ENCODE measurements at regions not wholly inside any gene's neighbourhood (a gene's known extent, or its start where the extent isn't known, plus 50 kb on each side); places are given as distances from the start of the nearest gene placed in this dataset.

GRCh38 chr1:90544356-90544755 lies 172.7 kb downstream of the BARHL2 start:
- H3K14ac ChIP-seq (ENCODE audit: insufficient read depth, low read length): no peak overlapping the region
- no peak overlapping the region for H3K56ac ChIP-seq (ENCODE audit: insufficient read length, low read depth, low read length)
- no peak for TF ChIP-seq CTCF (conservative IDR thresholded peaks at IDR 0.05)
- H2BK12ac ChIP-seq (ENCODE audit: insufficient read length, low read depth, low read length): no peak overlapping the region
- H3K9me3 ChIP-seq (ENCODE audit: control insufficient read depth, low read depth, low read length): no peaks in the 10 kb centered on the region
- H3K4me1 Mint-ChIP-seq: peaks cover 0 to 5% of the 10 kb centered on the region in 2 experiments; a peak in 1 of 4 replicates
- no peak overlapping the region for H4K5ac ChIP-seq (ENCODE audit: insufficient read length, low read depth, low read length)
- H2BK5ac ChIP-seq (ENCODE audit: insufficient read length, low read length): no peak overlapping the region
- no peaks in the 10 kb centered on the region for H3K79me2 ChIP-seq (ENCODE audit: insufficient read depth, low read length)
- no peaks in the 10 kb centered on the region for H3K79me1 ChIP-seq (ENCODE audit: insufficient read depth, low read depth, low read length, poor library complexity, severe bottlenecking)
- H4K8ac ChIP-seq (replicated peaks; ENCODE audit: insufficient read length, low read depth, low read length): no peak overlapping the region
- no peak overlapping the region for H2AK5ac ChIP-seq (ENCODE audit: insufficient read length, low read length)
- H3K27ac Mint-ChIP-seq: no peak overlapping the region
- no peaks in the 10 kb centered on the region for H3K27me3 ChIP-seq (ENCODE audit: insufficient read depth, low read length)
- no peaks in the 10 kb centered on the region for H3K23me2 ChIP-seq (ENCODE audit: insufficient read length, low read depth, low read length, poor library complexity, severe bottlenecking)
- WGBS (ENCODE audit: extremely low coverage, insufficient read length, low lambda C conversion rate): no CpG with 5 or more reads among the region's 4 CpGs
- no peak overlapping the region for H3K4ac ChIP-seq (ENCODE audit: low read depth, low read length)
- no peak overlapping the region for H4K91ac ChIP-seq (ENCODE audit: insufficient read length, low read depth, low read length)
- no peak overlapping the region for H3K4me2 ChIP-seq (ENCODE audit: insufficient read depth, insufficient read length, low read length)
- no peaks in the 10 kb centered on the region for H4K20me1 ChIP-seq (ENCODE audit: control insufficient read depth, insufficient read depth, insufficient read length)
- H3T11ph ChIP-seq (ENCODE audit: low read length): no peak overlapping the region
- no peak overlapping the region for H3K23ac ChIP-seq (ENCODE audit: insufficient read length, low read depth, low read length)
- no peaks in the 10 kb centered on the region for H3K36me3 Mint-ChIP-seq (ENCODE audit: insufficient read depth in 1 of 3, low read depth in 3 of 3)
- no peak overlapping the region for H2AFZ ChIP-seq (ENCODE audit: low read length)
- H2BK120ac ChIP-seq (ENCODE audit: low read depth, low read length, poor library complexity, severe bottlenecking): no peak overlapping the region
- no peak overlapping the region for H2BK15ac ChIP-seq (ENCODE audit: low read depth, low read length)
- H3K4me3 Mint-ChIP-seq: no peak overlapping the region
- DNase-seq: no peak
- H3K9me3 Mint-ChIP-seq: no peaks in the 10 kb centered on the region
- H3K18ac ChIP-seq (ENCODE audit: insufficient read length, low read depth, low read length): no peak overlapping the region
- H2BK20ac ChIP-seq (ENCODE audit: low read depth, low read length, poor library complexity, severe bottlenecking): no peak overlapping the region
- no peak overlapping the region for H3K9ac ChIP-seq (ENCODE audit: extremely low read depth, insufficient read length, low read length)
- H3K27ac ChIP-seq (ENCODE audit: insufficient read length, low read depth, low read length): no peak overlapping the region
- peaks cover 13% of the 10 kb centered on the region; the same call in 1 of the 2 replicates for H3K27me3 Mint-ChIP-seq (ENCODE audit: low read depth)
- no peaks in the 10 kb centered on the region for H3K4me1 ChIP-seq (ENCODE audit: insufficient read depth, low read length)
